AG04449 (cell line): ENCODE measurements at regions not wholly inside any gene's neighbourhood (a gene's known extent, or its start where the extent isn't known, plus 50 kb on each side); places are given as distances from the start of the nearest gene placed in this dataset.

Experiments used
- CTCF ChIA-PET: fragments of 350-600 bp; formaldehyde crosslinking; extraction: SDS; loops from one replicate; lab custom pipeline; 2021; ENCODE audit warnings: antibody characterized with exemption; lab: Yijun Ruan, JAX
- POLR2A ChIA-PET: fragments of 400-600, 350-600 bp; formaldehyde crosslinking; extraction: SDS; loops from one replicate; lab custom pipeline; 2020; ENCODE audit warnings: antibody characterized with exemption, inconsistent platforms; lab: Yijun Ruan, JAX
- DNase-seq: peaks from one replicate; pipeline ENCODE4 v3.0.0-alpha.2; 2010; ENCODE audit warnings: low read depth, low spot score
- H3K4me3 ChIP-seq: 2 replicates; pipeline ENCODE4 v1.5.1; 2011; ENCODE audit warnings: low read depth, mild to moderate bottlenecking, control low read depth, low read length
- CTCF ChIP-seq: IDR thresholded peaks from one replicate; pipeline ENCODE4 v1.5.1; 2011; ENCODE audit warnings: mild to moderate bottlenecking, moderate library complexity, low read length, control low read depth, inconsistent platforms; ENCODE audit not compliant: insufficient read depth; ENCODE audit errors: missing control alignments

DNA sequence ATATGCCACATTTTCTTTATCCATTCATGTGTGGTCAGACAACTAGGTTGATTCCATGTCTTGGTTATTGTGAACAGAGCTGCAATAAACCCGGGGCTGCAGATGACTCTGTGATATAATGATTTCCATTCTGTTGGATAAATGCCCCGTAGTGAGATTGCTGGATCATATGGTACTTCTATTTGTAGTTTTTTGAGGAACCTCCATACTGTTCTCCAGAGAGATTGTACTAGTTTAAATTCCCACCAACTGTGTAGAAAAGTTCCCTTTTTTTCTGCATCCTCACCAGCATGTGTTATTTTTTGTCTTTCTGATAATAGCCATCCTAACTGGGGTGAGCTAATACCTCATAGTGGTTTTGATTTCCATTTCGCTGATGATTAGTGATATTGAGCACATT is 62.2 kb upstream of the MAP3K4 start:
- no peak overlapping the region for H3K4me3 ChIP-seq
- no peak for TF ChIP-seq CTCF
- DNase-seq = no peak
- ChIA-PET CTCF (interaction anchor here (0.9 to 15.4 kb wide), 18 partner anchors 9 to 444 kb away, joined by 3 to 315 read pairs (median 4); partner anchors contain the start of gene MAP3K4), POLR2A (no interaction called here)

DNA sequence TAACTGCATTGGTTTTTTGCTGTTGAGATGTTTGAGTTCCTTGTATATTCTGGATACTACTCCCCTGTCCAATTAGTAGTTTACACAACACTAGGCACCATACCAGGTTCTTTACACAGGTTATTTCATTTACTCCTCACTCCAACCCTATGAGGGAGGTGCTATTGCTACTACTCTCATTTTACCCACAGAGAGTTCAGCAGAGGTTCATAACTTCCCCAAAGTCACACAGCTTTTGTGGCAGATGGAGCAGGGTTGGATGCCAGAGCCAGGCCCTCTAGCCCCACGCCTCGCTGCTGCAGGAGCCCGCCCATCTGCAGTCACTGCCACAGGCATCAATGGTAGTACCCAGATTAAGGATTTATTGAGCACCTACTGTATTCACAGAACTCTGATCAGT is 61.7 kb upstream of the MAP3K4 start:
- POLR2A ChIA-PET = no interaction called here

GRCh38 chr6:160930547-160931377 is 60.8 kb upstream of the MAP3K4 start:
- TF ChIP-seq CTCF = peak; percentile 93
- ChIA-PET CTCF (interaction anchor here (0.6 to 15.4 kb wide), 58 partner anchors 8 to 452 kb away, joined by 3 to 315 read pairs (median 4); partner anchors contain the start of gene MAP3K4), POLR2A (no interaction called here)
- peak overlapping the region; percentile 63 for H3K4me3 ChIP-seq
- peak; percentile 38 for DNase-seq

More for the DNA sequence above, 61.7 kb upstream of the MAP3K4 start:
- DNase-seq = no peak
- H3K4me3 ChIP-seq = no peak overlapping the region
- CTCF ChIA-PET = interaction anchor here (0.7 to 15.4 kb wide), 38 partner anchors 9 to 453 kb away, joined by 3 to 315 read pairs (median 6); partner anchors contain the start of gene MAP3K4
- no peak for TF ChIP-seq CTCF

DNA sequence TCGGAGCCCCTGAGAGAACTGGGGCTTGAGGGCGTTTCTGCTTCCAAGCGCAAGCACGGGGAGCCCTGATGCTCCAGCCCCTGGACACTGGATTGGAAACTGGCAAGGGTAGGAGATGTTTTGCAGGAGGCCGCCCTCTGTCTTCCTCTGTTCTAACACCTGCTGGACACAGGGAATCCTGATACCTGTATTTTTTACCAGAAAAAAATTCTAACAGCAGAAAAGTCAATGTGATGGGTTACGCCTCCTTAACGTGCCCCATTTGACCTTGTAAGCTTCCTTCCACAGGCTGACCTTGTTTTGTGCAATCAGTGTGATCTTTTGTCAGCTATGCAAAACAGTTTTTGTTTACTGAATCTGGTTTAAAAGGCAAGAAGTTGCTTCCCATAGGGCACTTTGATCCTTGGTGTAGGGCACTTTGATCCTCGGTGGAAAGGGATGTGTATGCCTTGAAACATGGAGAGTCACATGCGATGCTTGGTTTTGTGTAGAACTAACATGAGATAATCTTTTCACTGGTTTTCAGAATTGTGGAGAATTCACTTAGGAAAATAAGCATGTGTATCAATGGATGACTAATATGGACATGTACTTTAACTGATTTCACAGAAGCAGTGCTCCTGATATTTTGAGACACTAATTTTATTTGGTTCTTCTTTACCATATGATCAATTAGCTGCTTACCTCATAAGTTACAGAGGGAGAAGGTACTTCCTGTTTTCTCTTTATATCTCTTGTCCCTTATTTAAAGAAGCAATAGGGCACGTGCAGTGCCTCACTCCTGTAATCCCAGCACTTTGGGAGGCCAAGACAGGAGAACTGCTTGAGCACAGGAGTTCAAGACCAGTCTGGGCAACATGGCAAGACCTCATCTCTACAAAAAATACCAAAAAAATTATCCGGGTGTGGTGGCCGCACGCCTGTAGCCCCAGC is 59.9 kb upstream of the MAP3K4 start:
- no peak for TF ChIP-seq CTCF
- ChIA-PET POLR2A (no interaction called here), CTCF (interaction anchor here (0.8 to 15.4 kb wide), 49 partner anchors 7 to 451 kb away, joined by 3 to 315 read pairs (median 5); partner anchors contain the start of genes AGPAT4 and MAP3K4)
- peak overlapping the region; percentile 63 for H3K4me3 ChIP-seq
- no peak for DNase-seq

DNA sequence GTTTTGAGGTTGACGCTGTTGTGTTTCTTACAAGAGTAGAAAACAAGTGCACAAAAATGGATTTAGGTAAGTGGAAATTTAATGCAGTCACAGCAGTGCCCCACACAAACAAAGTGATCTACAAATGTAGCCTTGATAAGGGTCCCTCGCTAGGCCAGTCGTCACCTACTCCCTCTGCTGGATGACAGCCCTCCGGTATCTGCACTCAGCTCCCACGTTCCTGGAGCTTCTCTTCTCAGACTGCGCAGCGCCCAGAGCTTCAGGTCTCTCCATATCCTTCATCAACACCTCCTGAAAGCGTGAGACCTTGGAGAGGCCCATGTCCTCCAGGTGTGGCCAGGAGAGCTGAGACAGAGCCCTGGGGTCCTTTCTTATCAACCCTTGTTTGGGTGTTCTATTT is 58.3 kb upstream of the MAP3K4 start:
- DNase-seq = no peak
- ChIA-PET CTCF (interaction anchor here (0.6 to 15.4 kb wide), 6 partner anchors 13 to 491 kb away, joined by 3 to 315 read pairs (median 4); no protein-coding TSS in a partner anchor), POLR2A (no interaction called here)
- peak; percentile 15 for TF ChIP-seq CTCF
- H3K4me3 ChIP-seq = no peak overlapping the region
